HG03565 (cell line): ENCODE measurements at regions not wholly inside any gene's neighbourhood (a gene's known extent, or its start where the extent isn't known, plus 50 kb on each side); places are given as distances from the start of the nearest gene placed in this dataset.
"Not testable (repeated sequence)": the region's sequence is repeated elsewhere in the genome, so short reads cannot be mapped to it uniquely, and the experiment has no call there.

ENCODE experiments used
- ATAC-seq: cut with Tn5 transposase; IDR thresholded peaks from one replicate; pipeline ENCODE4 v1.9.1; 2021; ENCODE audit warnings: mild to moderate bottlenecking, moderate library complexity; ENCODE audit not compliant: unreplicated experiment

- no peak for ATAC-seq
These were observed 221.0 kb downstream of the NAF1 start for GRCh38 chr4:162945713-162946112.

- ATAC-seq: no peak
These were observed 223.4 kb downstream of the NAF1 start for GRCh38 chr4:162943263-162943662.

GRCh38 chr4:162938738-162939485 is 227.8 kb downstream of the NAF1 start:
- no peak for ATAC-seq

GRCh38 chr4:162935214-162935613 is 231.5 kb downstream of the NAF1 start:
- ATAC-seq: no peak

GRCh38 chr4:162931286-162931685 is 235.4 kb downstream of the NAF1 start:
- ATAC-seq: no peak

GRCh38 chr4:162921178-162921785 is 245.4 kb downstream of the NAF1 start:
- no peak for ATAC-seq

- ATAC-seq: no peak
These were observed 246.0 kb downstream of the NAF1 start for GRCh38 chr4:162920649-162921048.

- ATAC-seq: no peak
These were observed 254.2 kb downstream of the NAF1 start for GRCh38 chr4:162912482-162912881.

- ATAC-seq: no peak
These were observed 255.3 kb downstream of the NAF1 start for GRCh38 chr4:162911349-162911748.

GRCh38 chr4:162909952-162910351 is 256.7 kb downstream of the NAF1 start:
- no peak for ATAC-seq

GRCh38 chr4:162894387-162894786 is 272.3 kb downstream of the NAF1 start:
- no peak for ATAC-seq

GRCh38 chr4:162891788-162892707 is 274.6 kb downstream of the NAF1 start:
- peak; percentile 100 for ATAC-seq

- no peak for ATAC-seq
These were observed 288.6 kb downstream of the NAF1 start for GRCh38 chr4:162878096-162878495.

- no peak for ATAC-seq
These were observed 291.9 kb downstream of the NAF1 start for GRCh38 chr4:162874748-162875147.

GRCh38 chr4:162871990-162872389 is 294.7 kb downstream of the NAF1 start:
- ATAC-seq: no peak

GRCh38 chr4:162869157-162869556 is 297.5 kb downstream of the NAF1 start:
- ATAC-seq: no peak

GRCh38 chr4:162866565-162866964 is 300.1 kb downstream of the NAF1 start:
- no peak for ATAC-seq

- ATAC-seq: no peak
These were observed 301.6 kb downstream of the NAF1 start for GRCh38 chr4:162865102-162865501.

- no peak for ATAC-seq
These were observed 312.9 kb downstream of the NAF1 start for GRCh38 chr4:162853788-162854187.

- no peak for ATAC-seq
These were observed 314.0 kb downstream of the NAF1 start for GRCh38 chr4:162852642-162853041.

- not testable (repeated sequence) for ATAC-seq
These were observed 315.4 kb downstream of the NAF1 start for GRCh38 chr4:162851241-162851758.
